Esophagus muscularis mucosa (tissue), 4 donors: ENCODE measurements at regions not wholly inside any gene's neighbourhood (a gene's known extent, or its start where the extent isn't known, plus 50 kb on each side); places are given as distances from the start of the nearest gene placed in this dataset.

Experiments
- DNase-seq: peaks from one replicate; pipeline ENCODE4 v3.0.0-alpha.2; 2017; ENCODE audit errors: extremely low spot score
- H3K27ac ChIP-seq, 4 donors: fragments of 200-600 bp; sonication (generic); replicated peaks in 1 of 4; 1 replicate in 3 of 4; 2 replicates in 1 of 4; pipeline ENCODE4 v1.5.1; 2016 to 2019; ENCODE audit warnings: mild to moderate bottlenecking in 1 of 4
- H3K27me3 ChIP-seq, 4 donors: fragments of 200-600 bp; sonication (generic); one replicate each; pipeline versions ENCODE4 v1.5.1 to v1.6.0; 2016 to 2019
- H3K36me3 ChIP-seq, 4 donors: fragments of 200-600 bp; sonication (generic); one replicate each; pipeline ENCODE4 v1.5.1; 2016 to 2019
- H3K4me1 ChIP-seq, 4 donors: fragments of 200-600 bp; sonication (generic); one replicate each; pipeline ENCODE4 v1.5.1; 2016 to 2019
- H3K4me3 ChIP-seq, 4 donors: fragments of 200-600 bp; sonication (generic); 1 replicate in 2 of 4; 2 replicates in 2 of 4; pipeline ENCODE4 v1.5.1; 2016 to 2019; ENCODE audit warnings: mild to moderate bottlenecking in 4 of 4, moderate library complexity in 1 of 4
- H3K9me3 ChIP-seq, 4 donors: fragments of 200-600 bp; sonication (generic); 1 replicate in 3 of 4; 2 replicates in 1 of 4; pipeline ENCODE4 v1.5.1; 2016 to 2019
- CTCF ChIP-seq, 3 experiments: fragments of 200-600 bp in 2 of 3; fragments of 450-650 bp in 1 of 3; sonication (generic) in 2 of 3; IDR thresholded peaks; one replicate each; pipeline ENCODE4 v1.5.1; 2017 to 2019; ENCODE audit warnings: antibody characterized with exemption in 3 of 3, mild to moderate bottlenecking in 2 of 3, moderate library complexity in 1 of 3
- EP300 ChIP-seq: sonication (generic); formaldehyde crosslinking; IDR thresholded peaks from one replicate; pipeline ENCODE4 v1.6.1; 2017; ENCODE audit warnings: antibody characterized with exemption
- POLR2A ChIP-seq: fragments of 450-650 bp; IDR thresholded peaks from one replicate; pipeline ENCODE4 v1.6.1; 2017; ENCODE audit warnings: antibody characterized with exemption, moderate library complexity, mild to moderate bottlenecking, low read depth
- POLR2AphosphoS5 ChIP-seq, 2 donors: sonication (generic); formaldehyde crosslinking; IDR thresholded peaks; one replicate each; pipeline ENCODE4 v1.6.1; 2017; ENCODE audit warnings: antibody characterized with exemption in 2 of 2
- WGBS: methylation state at CpG from one replicate; pipeline ENCODE4 v1.1.5; 2018; 5-methylcytosine and 5-hydroxymethylcytosine counted together
- intact Hi-C: fragments of 100-400 bp; cut with DNase I; formaldehyde crosslinking; loops from one replicate; pipeline ENCODE4 v1.15.1; 2023

GRCh38 chr21:16536140-16536539, 806.4 kb downstream of the USP25 start:
- Histone ChIP-seq H3K36me3 (no peaks in the 10 kb centered on the region), H3K4me1 (peaks cover 9 to 35% (median 19%) of the 10 kb centered on the region in 4 donors), H3K4me3 (peak overlapping the region; percentile 33 to 54 (median 49)), H3K9me3 (peaks cover 0 to 5% (median 0%) of the 10 kb centered on the region in 4 donors), H3K27me3 (no peaks in the 10 kb centered on the region), H3K27ac (peak overlapping the region; percentile 69 to 83 (median 74))
- intact Hi-C loops = no loop called here
- no peak for TF ChIP-seq EP300
- TF ChIP-seq POLR2A = no peak
- no peak for TF ChIP-seq POLR2AphosphoS5 (IDR thresholded peaks at IDR 0.05)
- TF ChIP-seq CTCF (IDR thresholded peaks at IDR 0.05) = no peak
- no peak for DNase-seq

GRCh38 chr21:16536643-16537434, 807.1 kb downstream of the USP25 start:
- peaks cover 9 to 35% (median 19%) of the 10 kb centered on the region in 4 donors for H3K4me1 ChIP-seq
- peak overlapping the region; percentile 53 to 69 (median 59) for H3K27ac ChIP-seq
- H3K4me3 ChIP-seq = peak overlapping the region; percentile 33 to 54 (median 49)
- no peak for DNase-seq
- 65% methylated on average over 12 of the region's 12 CpGs for WGBS
- no peaks in the 10 kb centered on the region for H3K36me3 ChIP-seq
- H3K27me3 ChIP-seq = no peaks in the 10 kb centered on the region
- H3K9me3 ChIP-seq = no peaks in the 10 kb centered on the region
- TF ChIP-seq EP300 = no peak
- TF ChIP-seq POLR2A = no peak
- no peak for TF ChIP-seq POLR2AphosphoS5 (IDR thresholded peaks at IDR 0.05)
- no peak for TF ChIP-seq CTCF (IDR thresholded peaks at IDR 0.05)
- intact Hi-C loops = no loop called here

- H3K4me3 ChIP-seq = peak overlapping the region; percentile 33 to 54 (median 49)
- 72% methylated on average over 2 of the region's 2 CpGs for WGBS
- H3K27me3 ChIP-seq = no peaks in the 10 kb centered on the region
- no peak for TF ChIP-seq POLR2AphosphoS5 (IDR thresholded peaks at IDR 0.05)
- no peak for TF ChIP-seq CTCF (IDR thresholded peaks at IDR 0.05)
- no peak for TF ChIP-seq EP300
- TF ChIP-seq POLR2A = no peak
- H3K36me3 ChIP-seq = no peaks in the 10 kb centered on the region
- intact Hi-C loops = no loop called here
- H3K9me3 ChIP-seq = no peaks in the 10 kb centered on the region
- H3K27ac ChIP-seq = peak overlapping the region in 3 of 4 donors; percentile 53 to 61 (median 57)
- DNase-seq = no peak
- H3K4me1 ChIP-seq = peaks cover 9 to 29% (median 19%) of the 10 kb centered on the region in 4 donors
Observed at GRCh38 chr21:16537501-16537900, 807.7 kb downstream of the USP25 start.

- intact Hi-C loops = no loop called here
- peak overlapping the region in 1 of 4 donors; percentile 7 for H3K4me3 ChIP-seq
- H3K9me3 ChIP-seq = no peaks in the 10 kb centered on the region
- H3K27ac ChIP-seq = no peak overlapping the region
- WGBS = 84% methylated on average over 4 of the region's 4 CpGs
- no peaks in the 10 kb centered on the region for H3K36me3 ChIP-seq
- H3K27me3 ChIP-seq = no peaks in the 10 kb centered on the region
- peaks cover 6 to 19% (median 12%) of the 10 kb centered on the region in 4 donors for H3K4me1 ChIP-seq
- TF ChIP-seq POLR2A (no peak), POLR2AphosphoS5 (IDR thresholded peaks at IDR 0.05) (no peak), CTCF (IDR thresholded peaks at IDR 0.05) (no peak), EP300 (no peak)
- DNase-seq = no peak
Observed at GRCh38 chr21:16538405-16538804, 808.6 kb downstream of the USP25 start.
